ENCODE measurements at regions not wholly inside any gene's neighbourhood (a gene's known extent, or its start where the extent isn't known, plus 50 kb on each side); places are given as distances from the start of the nearest gene placed in this dataset.

- no peaks in the 10 kb centered on the region for H3K4me1 ChIP-seq (ENCODE audit: control insufficient read depth in 2 of 2, insufficient read depth in 2 of 2, low read length in 1 of 2)
- H3K36me3 ChIP-seq (ENCODE audit: control insufficient read depth in 2 of 2, insufficient read depth in 2 of 2, low read length in 1 of 2): no peaks in the 10 kb centered on the region
- H3K9me3 ChIP-seq (ENCODE audit: control insufficient read depth in 2 of 2, insufficient read depth in 1 of 2, low read depth in 1 of 2, low read length in 1 of 2): no peaks in the 10 kb centered on the region
- no peak overlapping the region for H3K4me3 ChIP-seq (ENCODE audit: low read depth in 1 of 2, low read length in 2 of 2)
- no peaks in the 10 kb centered on the region for H3K27me3 ChIP-seq (ENCODE audit: control insufficient read depth in 1 of 2, insufficient read depth in 2 of 2, low read length in 2 of 2)
- 72 to 73% methylated on average over 3 of the region's 3 CpGs for WGBS, 2 donors
- no peak overlapping the region for H3K27ac ChIP-seq (ENCODE audit: low read depth in 2 of 2, low read length in 1 of 2)
Observed at GRCh38 chr9:22986556-22986955, 539.9 kb downstream of the DMRTA1 start.

- Histone ChIP-seq H3K4me1 (ENCODE audit: control insufficient read depth in 2 of 2, insufficient read depth in 2 of 2, low read length in 1 of 2) (no peaks in the 10 kb centered on the region), H3K4me3 (ENCODE audit: low read depth in 1 of 2, low read length in 2 of 2) (no peak overlapping the region), H3K27ac (ENCODE audit: low read depth in 2 of 2, low read length in 1 of 2) (no peak overlapping the region), H3K9me3 (ENCODE audit: control insufficient read depth in 2 of 2, insufficient read depth in 1 of 2, low read depth in 1 of 2, low read length in 1 of 2) (no peaks in the 10 kb centered on the region), H3K36me3 (ENCODE audit: control insufficient read depth in 2 of 2, insufficient read depth in 2 of 2, low read length in 1 of 2) (no peaks in the 10 kb centered on the region), H3K27me3 (ENCODE audit: control insufficient read depth in 1 of 2, insufficient read depth in 2 of 2, low read length in 2 of 2) (no peaks in the 10 kb centered on the region)
- 70 to 71% methylated on average over 4 of the region's 4 CpGs for WGBS, 2 donors
Observed at GRCh38 chr9:22990349-22990748, 543.7 kb downstream of the DMRTA1 start.

GRCh38 chr9:22992780-22993179 is 546.2 kb downstream of the DMRTA1 start:
- WGBS, 2 donors: 61 to 68% methylated on average over 3 of the region's 3 CpGs
- peaks cover 5 to 6% of the 10 kb centered on the region in 2 donors for H3K9me3 ChIP-seq (ENCODE audit: control insufficient read depth in 2 of 2, insufficient read depth in 1 of 2, low read depth in 1 of 2, low read length in 1 of 2)
- no peaks in the 10 kb centered on the region for H3K4me1 ChIP-seq (ENCODE audit: control insufficient read depth in 2 of 2, insufficient read depth in 2 of 2, low read length in 1 of 2)
- H3K4me3 ChIP-seq (ENCODE audit: low read depth in 1 of 2, low read length in 2 of 2): no peak overlapping the region
- no peaks in the 10 kb centered on the region for H3K36me3 ChIP-seq (ENCODE audit: control insufficient read depth in 2 of 2, insufficient read depth in 2 of 2, low read length in 1 of 2)
- H3K27me3 ChIP-seq (ENCODE audit: control insufficient read depth in 1 of 2, insufficient read depth in 2 of 2, low read length in 2 of 2): no peaks in the 10 kb centered on the region
- H3K27ac ChIP-seq (ENCODE audit: low read depth in 2 of 2, low read length in 1 of 2): no peak overlapping the region

- H3K4me1 ChIP-seq (ENCODE audit: control insufficient read depth in 2 of 2, insufficient read depth in 2 of 2, low read length in 1 of 2): no peaks in the 10 kb centered on the region
- WGBS, 2 donors: 90 to 95% methylated on average over 4 of the region's 4 CpGs
- H3K27ac ChIP-seq (ENCODE audit: low read depth in 2 of 2, low read length in 1 of 2): no peak overlapping the region
- H3K4me3 ChIP-seq (ENCODE audit: low read depth in 1 of 2, low read length in 2 of 2): no peak overlapping the region
- H3K36me3 ChIP-seq (ENCODE audit: control insufficient read depth in 2 of 2, insufficient read depth in 2 of 2, low read length in 1 of 2): no peaks in the 10 kb centered on the region
- peaks cover 5 to 11% of the 10 kb centered on the region in 2 donors for H3K9me3 ChIP-seq (ENCODE audit: control insufficient read depth in 2 of 2, insufficient read depth in 1 of 2, low read depth in 1 of 2, low read length in 1 of 2)
- no peaks in the 10 kb centered on the region for H3K27me3 ChIP-seq (ENCODE audit: control insufficient read depth in 1 of 2, insufficient read depth in 2 of 2, low read length in 2 of 2)
Observed at GRCh38 chr9:22997923-22998322, 551.3 kb downstream of the DMRTA1 start.

- Histone ChIP-seq H3K36me3 (ENCODE audit: control insufficient read depth in 2 of 2, insufficient read depth in 2 of 2, low read length in 1 of 2) (no peaks in the 10 kb centered on the region), H3K4me3 (ENCODE audit: low read depth in 1 of 2, low read length in 2 of 2) (no peak overlapping the region), H3K9me3 (ENCODE audit: control insufficient read depth in 2 of 2, insufficient read depth in 1 of 2, low read depth in 1 of 2, low read length in 1 of 2) (no peaks in the 10 kb centered on the region), H3K4me1 (ENCODE audit: control insufficient read depth in 2 of 2, insufficient read depth in 2 of 2, low read length in 1 of 2) (no peaks in the 10 kb centered on the region), H3K27me3 (ENCODE audit: control insufficient read depth in 1 of 2, insufficient read depth in 2 of 2, low read length in 2 of 2) (no peaks in the 10 kb centered on the region), H3K27ac (ENCODE audit: low read depth in 2 of 2, low read length in 1 of 2) (no peak overlapping the region)
- WGBS, 2 donors: 47 to 57% methylated on average over 5 of the region's 5 CpGs
Observed at GRCh38 chr9:23005156-23005555, 558.5 kb downstream of the DMRTA1 start.

GRCh38 chr9:23006127-23006526 is 559.5 kb downstream of the DMRTA1 start:
- 95 to 100% methylated on average over 1 of the region's 1 CpG for WGBS, 2 donors

GRCh38 chr9:23011669-23012068 is 565.0 kb downstream of the DMRTA1 start:
- Histone ChIP-seq H3K9me3 (ENCODE audit: control insufficient read depth in 2 of 2, insufficient read depth in 1 of 2, low read depth in 1 of 2, low read length in 1 of 2) (no peaks in the 10 kb centered on the region), H3K27me3 (ENCODE audit: control insufficient read depth in 1 of 2, insufficient read depth in 2 of 2, low read length in 2 of 2) (no peaks in the 10 kb centered on the region), H3K4me3 (ENCODE audit: low read depth in 1 of 2, low read length in 2 of 2) (no peak overlapping the region), H3K36me3 (ENCODE audit: control insufficient read depth in 2 of 2, insufficient read depth in 2 of 2, low read length in 1 of 2) (no peaks in the 10 kb centered on the region), H3K4me1 (ENCODE audit: control insufficient read depth in 2 of 2, insufficient read depth in 2 of 2, low read length in 1 of 2) (no peaks in the 10 kb centered on the region), H3K27ac (ENCODE audit: low read depth in 2 of 2, low read length in 1 of 2) (no peak overlapping the region)
- WGBS, 2 donors: 76 to 82% methylated on average over 3 of the region's 3 CpGs

More at GRCh38 chr9:23006127-23006526, 559.5 kb downstream of the DMRTA1 start:
- H3K4me3 ChIP-seq (ENCODE audit: low read depth in 1 of 2, low read length in 2 of 2): no peak overlapping the region
- no peaks in the 10 kb centered on the region for H3K27me3 ChIP-seq (ENCODE audit: control insufficient read depth in 1 of 2, insufficient read depth in 2 of 2, low read length in 2 of 2)
- H3K9me3 ChIP-seq (ENCODE audit: control insufficient read depth in 2 of 2, insufficient read depth in 1 of 2, low read depth in 1 of 2, low read length in 1 of 2): no peaks in the 10 kb centered on the region
- H3K27ac ChIP-seq (ENCODE audit: low read depth in 2 of 2, low read length in 1 of 2): no peak overlapping the region
- H3K36me3 ChIP-seq (ENCODE audit: control insufficient read depth in 2 of 2, insufficient read depth in 2 of 2, low read length in 1 of 2): no peaks in the 10 kb centered on the region
- no peaks in the 10 kb centered on the region for H3K4me1 ChIP-seq (ENCODE audit: control insufficient read depth in 2 of 2, insufficient read depth in 2 of 2, low read length in 1 of 2)

GRCh38 chr9:23015557-23015956 is 568.9 kb downstream of the DMRTA1 start:
- Histone ChIP-seq H3K4me1 (ENCODE audit: control insufficient read depth in 2 of 2, insufficient read depth in 2 of 2, low read length in 1 of 2) (no peaks in the 10 kb centered on the region), H3K27ac (ENCODE audit: low read depth in 2 of 2, low read length in 1 of 2) (no peak overlapping the region), H3K4me3 (ENCODE audit: low read depth in 1 of 2, low read length in 2 of 2) (no peak overlapping the region), H3K36me3 (ENCODE audit: control insufficient read depth in 2 of 2, insufficient read depth in 2 of 2, low read length in 1 of 2) (no peaks in the 10 kb centered on the region), H3K27me3 (ENCODE audit: control insufficient read depth in 1 of 2, insufficient read depth in 2 of 2, low read length in 2 of 2) (no peaks in the 10 kb centered on the region), H3K9me3 (ENCODE audit: control insufficient read depth in 2 of 2, insufficient read depth in 1 of 2, low read depth in 1 of 2, low read length in 1 of 2) (no peaks in the 10 kb centered on the region)
- 85 to 92% methylated on average over 1 of the region's 1 CpG for WGBS, 2 donors

GRCh38 chr9:23036416-23036815 is 589.8 kb downstream of the DMRTA1 start:
- no peak overlapping the region for H3K27ac ChIP-seq (ENCODE audit: low read depth in 2 of 2, low read length in 1 of 2)
- no peaks in the 10 kb centered on the region for H3K9me3 ChIP-seq (ENCODE audit: control insufficient read depth in 2 of 2, insufficient read depth in 1 of 2, low read depth in 1 of 2, low read length in 1 of 2)
- no peaks in the 10 kb centered on the region for H3K27me3 ChIP-seq (ENCODE audit: control insufficient read depth in 1 of 2, insufficient read depth in 2 of 2, low read length in 2 of 2)
- no peaks in the 10 kb centered on the region for H3K36me3 ChIP-seq (ENCODE audit: control insufficient read depth in 2 of 2, insufficient read depth in 2 of 2, low read length in 1 of 2)
- H3K4me1 ChIP-seq (ENCODE audit: control insufficient read depth in 2 of 2, insufficient read depth in 2 of 2, low read length in 1 of 2): no peaks in the 10 kb centered on the region
- 89 to 91% methylated on average over 4 of the region's 4 CpGs for WGBS, 2 donors
- no peak overlapping the region for H3K4me3 ChIP-seq (ENCODE audit: low read depth in 1 of 2, low read length in 2 of 2)

GRCh38 chr9:23039402-23039801 is 592.8 kb downstream of the DMRTA1 start:
- no peaks in the 10 kb centered on the region for H3K4me1 ChIP-seq (ENCODE audit: control insufficient read depth in 2 of 2, insufficient read depth in 2 of 2, low read length in 1 of 2)
- H3K27ac ChIP-seq (ENCODE audit: low read depth in 2 of 2, low read length in 1 of 2): no peak overlapping the region
- no peaks in the 10 kb centered on the region for H3K27me3 ChIP-seq (ENCODE audit: control insufficient read depth in 1 of 2, insufficient read depth in 2 of 2, low read length in 2 of 2)
- no peaks in the 10 kb centered on the region for H3K36me3 ChIP-seq (ENCODE audit: control insufficient read depth in 2 of 2, insufficient read depth in 2 of 2, low read length in 1 of 2)
- no peaks in the 10 kb centered on the region for H3K9me3 ChIP-seq (ENCODE audit: control insufficient read depth in 2 of 2, insufficient read depth in 1 of 2, low read depth in 1 of 2, low read length in 1 of 2)
- H3K4me3 ChIP-seq (ENCODE audit: low read depth in 1 of 2, low read length in 2 of 2): no peak overlapping the region
